Kidney (tissue), 13 donors: ENCODE measurements at regions not wholly inside any gene's neighbourhood (a gene's known extent, or its start where the extent isn't known, plus 50 kb on each side); places are given as distances from the start of the nearest gene placed in this dataset.

Source experiments
- DNase-seq, 5 donors: peaks; one replicate each; pipeline ENCODE4 v3.0.0-alpha.2; 2013 to 2020
- FAIRE-seq: peaks from 2 replicates; lab custom pipeline; 2012; peaks lifted over from hg19 to GRCh38; lab: Jason Lieb, UNC
- H3K27ac ChIP-seq, 2 donors: one replicate each; pipeline ENCODE4 v1.7.0; 2013; ENCODE audit warnings: low read depth in 2 of 2, low read length in 2 of 2, inconsistent platforms in 1 of 2
- H3K27me3 ChIP-seq: one replicate; pipeline ENCODE4 v1.7.1; 2013; ENCODE audit warnings: low read length, inconsistent platforms; ENCODE audit not compliant: control insufficient read depth, insufficient read depth
- H3K36me3 ChIP-seq, 3 donors: one replicate each; pipeline versions ENCODE4 v1.7.0 to v1.7.1; 2013; ENCODE audit warnings: low read length in 3 of 3, control low read depth in 1 of 3, inconsistent platforms in 1 of 3; ENCODE audit not compliant: insufficient read depth in 3 of 3, control insufficient read depth in 2 of 3
- H3K4me1 ChIP-seq, 3 donors: one replicate each; pipeline versions ENCODE4 v1.7.0 to v1.7.1; 2013; ENCODE audit warnings: low read length in 3 of 3, inconsistent platforms in 1 of 3, low read depth in 1 of 3; ENCODE audit not compliant: control insufficient read depth in 2 of 3, insufficient read depth in 2 of 3
- H3K4me3 ChIP-seq, 3 donors: one replicate each; pipeline versions ENCODE4 v1.7.0 to v1.8.1; 2013; ENCODE audit warnings: low read length in 3 of 3, control low read depth in 1 of 3, inconsistent platforms in 1 of 3
- H3K9ac ChIP-seq, 3 donors: one replicate each; pipeline versions ENCODE4 v1.7.0 to v1.7.1; 2013; ENCODE audit warnings: low read length in 3 of 3, control low read depth in 1 of 3, inconsistent platforms in 1 of 3
- H3K9me3 ChIP-seq, 3 donors: one replicate each; pipeline versions ENCODE4 v1.7.0 to v1.7.1; 2013; ENCODE audit warnings: low read length in 3 of 3, control low read depth in 1 of 3, inconsistent platforms in 1 of 3; ENCODE audit not compliant: control insufficient read depth in 2 of 3, insufficient read depth in 1 of 3
- CTCF ChIP-seq: IDR thresholded peaks from 3 replicates; pipeline ENCODE4 v1.5.1; 2012; ENCODE audit warnings: mild to moderate bottlenecking, moderate library complexity, borderline replicate concordance; ENCODE audit not compliant: insufficient read depth; ENCODE audit errors: extremely low read depth
- intact Hi-C: fragments of 100-400 bp; cut with DNase I; formaldehyde crosslinking; loops from one replicate; pipeline ENCODE4 v1.11.1; 2022
- donor health status: control.
- donor health status: control.
- donor health status: control.
- donor health status: control.
- donor health status: control.
- donor health status: DM: yes; HTN: yes; CAD: no.
- donor health status: Normal renal cell carcinoma (clear cell type).

- H3K9me3 ChIP-seq: peaks cover 0 to 4% (median 0%) of the 10 kb centered on the region in 3 donors
- no peak overlapping the region for H3K27ac ChIP-seq
- DNase-seq (no peak), FAIRE-seq (no peak)
- no peaks in the 10 kb centered on the region for H3K36me3 ChIP-seq
- H3K4me3 ChIP-seq: no peak overlapping the region
- H3K27me3 ChIP-seq: no peaks in the 10 kb centered on the region
- intact Hi-C loops: no loop called here
- no peak overlapping the region for H3K9ac ChIP-seq
- no peak for TF ChIP-seq CTCF
- no peaks in the 10 kb centered on the region for H3K4me1 ChIP-seq
Observed at GRCh38 chr3:94704467-94704866, 641.6 kb downstream of the NSUN3 start.

GRCh38 chr3:94709249-94709902 lies 646.5 kb downstream of the NSUN3 start:
- DNase-seq (no peak), FAIRE-seq (no peak)
- Histone ChIP-seq H3K36me3 (no peaks in the 10 kb centered on the region), H3K9me3 (peaks cover 0 to 4% (median 0%) of the 10 kb centered on the region in 3 donors), H3K4me1 (no peaks in the 10 kb centered on the region), H3K27me3 (no peaks in the 10 kb centered on the region), H3K4me3 (no peak overlapping the region), H3K9ac (no peak overlapping the region), H3K27ac (no peak overlapping the region)
- intact Hi-C loops: no loop called here
- no peak for TF ChIP-seq CTCF

- Histone ChIP-seq H3K9ac (no peak overlapping the region), H3K27me3 (no peaks in the 10 kb centered on the region), H3K9me3 (no peaks in the 10 kb centered on the region), H3K4me1 (no peaks in the 10 kb centered on the region), H3K27ac (no peak overlapping the region), H3K4me3 (no peak overlapping the region), H3K36me3 (no peaks in the 10 kb centered on the region)
- TF ChIP-seq CTCF: no peak
- no peak for DNase-seq
- no peak for FAIRE-seq
- intact Hi-C loops: no loop called here
Observed at GRCh38 chr3:94714194-94714593, 651.3 kb downstream of the NSUN3 start.
